ENCODE measurements at regions not wholly inside any gene's neighbourhood (a gene's known extent, or its start where the extent isn't known, plus 50 kb on each side); places are given as distances from the start of the nearest gene placed in this dataset.

- TF ChIP-seq RAD21 (IDR thresholded peaks at IDR 0.05; ENCODE audit: low read depth) = no peak
- no peak for TF ChIP-seq TEAD4 (IDR thresholded peaks at IDR 0.05)
- TF ChIP-seq REST (IDR thresholded peaks at IDR 0.05; ENCODE audit: low read depth) = no peak
- no peak for TF ChIP-seq CEBPB (IDR thresholded peaks at IDR 0.05)
- TF ChIP-seq EP300 (IDR thresholded peaks at IDR 0.05; ENCODE audit: borderline replicate concordance) = no peak
- TF ChIP-seq CREB1 (IDR thresholded peaks at IDR 0.05; ENCODE audit: low read depth) = no peak
Measured at GRCh38 chr1:13889495-13889894, 189.5 kb downstream of the PRDM2 start.

GRCh38 chr1:13890766-13891165 lies 190.8 kb downstream of the PRDM2 start:
- TF ChIP-seq CREB1 (IDR thresholded peaks at IDR 0.05; ENCODE audit: low read depth) (no peak), TAF1 (IDR thresholded peaks at IDR 0.05; ENCODE audit: low read depth) (no peak), TEAD4 (IDR thresholded peaks at IDR 0.05) (no peak), YY1 (IDR thresholded peaks at IDR 0.05; ENCODE audit: low read depth) (no peak), NFIC (IDR thresholded peaks at IDR 0.05) (no peak), CEBPB (IDR thresholded peaks at IDR 0.05) (no peak), FOXM1 (IDR thresholded peaks at IDR 0.05; ENCODE audit: borderline replicate concordance, low read depth) (no peak), EP300 (IDR thresholded peaks at IDR 0.05; ENCODE audit: borderline replicate concordance) (no peak), TCF12 (IDR thresholded peaks at IDR 0.05; ENCODE audit: low read depth) (no peak), MAX (IDR thresholded peaks at IDR 0.05) (no peak), EGR1 (IDR thresholded peaks at IDR 0.05) (no peak), RAD21 (IDR thresholded peaks at IDR 0.05; ENCODE audit: low read depth) (no peak), ZBTB7A (IDR thresholded peaks at IDR 0.05; ENCODE audit: low read depth) (no peak), REST (IDR thresholded peaks at IDR 0.05; ENCODE audit: low read depth) (no peak)
- TF ChIP-seq, protein P1, sequence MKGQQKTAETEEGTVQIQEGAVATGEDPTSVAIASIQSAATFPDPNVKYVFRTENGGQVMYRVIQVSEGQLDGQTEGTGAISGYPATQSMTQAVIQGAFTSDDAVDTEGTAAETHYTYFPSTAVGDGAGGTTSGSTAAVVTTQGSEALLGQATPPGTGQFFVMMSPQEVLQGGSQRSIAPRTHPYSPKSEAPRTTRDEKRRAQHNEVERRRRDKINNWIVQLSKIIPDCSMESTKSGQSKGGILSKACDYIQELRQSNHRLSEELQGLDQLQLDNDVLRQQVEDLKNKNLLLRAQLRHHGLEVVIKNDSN (IDR thresholded peaks at IDR 0.05) = no peak

- TF ChIP-seq EP300 (IDR thresholded peaks at IDR 0.05; ENCODE audit: borderline replicate concordance) = no peak
- TF ChIP-seq RAD21 (IDR thresholded peaks at IDR 0.05; ENCODE audit: low read depth) = no peak
- TF ChIP-seq, protein P1 (IDR thresholded peaks at IDR 0.05) = no peak
- no peak for TF ChIP-seq FOXM1 (IDR thresholded peaks at IDR 0.05; ENCODE audit: borderline replicate concordance, low read depth)
- TF ChIP-seq MAX (IDR thresholded peaks at IDR 0.05) = no peak
- no peak for TF ChIP-seq TAF1 (IDR thresholded peaks at IDR 0.05; ENCODE audit: low read depth)
- TF ChIP-seq NFIC (IDR thresholded peaks at IDR 0.05) = no peak
- no peak for TF ChIP-seq CEBPB (IDR thresholded peaks at IDR 0.05)
- no peak for TF ChIP-seq EGR1 (IDR thresholded peaks at IDR 0.05)
- no peak for TF ChIP-seq YY1 (IDR thresholded peaks at IDR 0.05; ENCODE audit: low read depth)
- no peak for TF ChIP-seq TCF12 (IDR thresholded peaks at IDR 0.05; ENCODE audit: low read depth)
- no peak for TF ChIP-seq REST (IDR thresholded peaks at IDR 0.05; ENCODE audit: low read depth)
Measured at GRCh38 chr1:13892198-13892597, 192.2 kb downstream of the PRDM2 start.

DNA sequence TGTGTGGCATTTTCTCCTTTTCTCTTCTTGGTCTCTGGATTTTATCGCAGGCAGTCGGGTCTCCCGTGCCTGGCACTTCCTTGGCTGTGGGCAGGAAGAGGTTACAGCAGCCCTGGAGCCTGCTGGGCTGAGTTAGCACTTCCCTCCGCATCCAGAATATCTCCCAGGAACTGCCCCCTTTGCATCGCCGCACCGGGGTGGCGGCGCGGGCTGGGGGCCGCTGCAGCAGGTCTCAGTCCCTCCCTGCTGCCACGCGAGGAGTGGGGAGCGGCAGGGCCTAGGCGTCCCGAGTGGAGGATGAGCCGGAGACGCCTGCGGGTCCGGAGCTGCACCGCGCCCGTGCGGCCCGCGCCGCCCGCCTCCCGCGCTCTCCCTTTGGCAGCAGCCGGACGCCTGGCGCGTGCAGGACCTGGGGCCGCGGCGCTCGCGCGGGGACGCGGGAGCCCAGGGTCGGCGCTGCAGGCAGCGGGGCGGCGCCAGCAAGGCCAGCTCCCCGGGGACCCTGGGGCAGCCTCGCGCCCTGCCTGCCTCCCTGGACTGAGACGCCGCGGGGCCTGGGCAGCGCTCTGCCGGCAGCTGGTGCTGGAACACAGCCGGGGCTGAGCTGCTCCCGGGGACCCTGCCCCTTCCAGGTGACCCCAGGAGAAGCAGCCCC lies 192.8 kb downstream of the PRDM2 start:
- TF ChIP-seq YY1 (IDR thresholded peaks at IDR 0.05; ENCODE audit: low read depth) = no peak
- TF ChIP-seq EP300 (IDR thresholded peaks at IDR 0.05; ENCODE audit: borderline replicate concordance) = no peak
- TF ChIP-seq NFIC (IDR thresholded peaks at IDR 0.05) = no peak
- no peak for TF ChIP-seq CREB1 (IDR thresholded peaks at IDR 0.05; ENCODE audit: low read depth)
- no peak for TF ChIP-seq CEBPB (IDR thresholded peaks at IDR 0.05)
- TF ChIP-seq MAX (IDR thresholded peaks at IDR 0.05) = no peak
- TF ChIP-seq EGR1 (IDR thresholded peaks at IDR 0.05) = no peak
